IMR-90 (cell line): ENCODE measurements at regions not wholly inside any gene's neighbourhood (a gene's known extent, or its start where the extent isn't known, plus 50 kb on each side); places are given as distances from the start of the nearest gene placed in this dataset.

Experiments
- BHLHE40 ChIP-seq: fragments of 150-350 bp; IDR thresholded peaks from 2 replicates; pipeline ENCODE4 v1.6.1; 2016; ENCODE audit warnings: mild to moderate bottlenecking, low read depth, low read length
- CHD1 ChIP-seq: IDR thresholded peaks from 2 replicates; pipeline ENCODE4 v1.6.1; 2012; ENCODE audit warnings: low read depth, low read length, improper control_type of control experiment
- FOS ChIP-seq: fragments of 150-350 bp; IDR thresholded peaks from 2 replicates; pipeline ENCODE4 v1.6.1; 2016; ENCODE audit warnings: low read depth, low read length
- POLR2A ChIP-seq: IDR thresholded peaks from 2 replicates; pipeline ENCODE4 v1.6.1; 2012; ENCODE audit warnings: mild to moderate bottlenecking, low read depth, low read length
- SMC3 ChIP-seq: fragments of 150-350 bp; IDR thresholded peaks from 2 replicates; pipeline ENCODE4 v1.6.1; 2016; ENCODE audit warnings: low read depth, mild to moderate bottlenecking, antibody characterized with exemption, low read length, moderate library complexity
- TF ChIP-seq, protein P1 (sequence below): conservative IDR thresholded peaks from 2 replicates; pipeline ENCODE4 v1.5.1; 2012; ENCODE audit warnings: mild to moderate bottlenecking, low read depth, low read length, improper control_type of control experiment
- TF ChIP-seq, protein P2 (sequence below): fragments of 150-350 bp; IDR thresholded peaks from 2 replicates; pipeline ENCODE4 v1.6.1; 2017; ENCODE audit warnings: mild to moderate bottlenecking, antibody characterized with exemption, low read length, low read depth

DNA sequence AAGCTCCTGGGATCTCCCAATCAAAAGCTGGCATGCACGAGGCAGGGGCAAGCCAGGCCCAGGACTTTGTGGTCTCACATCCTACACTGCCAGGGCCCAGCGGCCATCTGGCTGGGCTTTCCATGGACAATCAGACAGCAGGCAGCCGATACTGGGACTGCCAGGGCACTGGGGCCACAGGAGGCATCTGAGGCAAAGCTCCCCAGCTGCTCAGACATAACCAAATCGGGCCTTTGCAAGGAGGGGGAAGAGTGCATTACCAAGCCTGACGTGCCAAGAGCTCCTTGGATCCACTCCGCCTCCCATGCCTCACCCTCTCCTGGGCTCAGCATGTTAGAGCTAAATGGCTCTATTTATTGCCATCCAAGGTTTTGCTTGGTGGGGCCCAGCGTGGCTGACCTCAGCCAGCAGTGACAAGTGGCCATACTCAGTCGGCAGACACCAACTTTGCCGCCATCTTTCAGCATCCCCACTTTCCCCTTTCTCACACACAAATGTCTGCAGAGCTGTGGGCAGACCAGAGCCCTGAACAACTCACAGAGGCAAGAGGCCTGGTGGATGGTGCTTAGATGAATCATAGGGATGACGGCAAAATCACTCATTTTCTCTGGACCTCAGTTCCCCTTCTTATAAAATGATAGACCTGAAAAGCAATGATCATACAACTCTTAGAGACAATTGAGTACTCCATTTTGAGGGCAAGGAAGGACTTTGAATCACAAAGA lies 200.8 kb downstream of the TTC32 start:
- TF ChIP-seq, protein P1, sequence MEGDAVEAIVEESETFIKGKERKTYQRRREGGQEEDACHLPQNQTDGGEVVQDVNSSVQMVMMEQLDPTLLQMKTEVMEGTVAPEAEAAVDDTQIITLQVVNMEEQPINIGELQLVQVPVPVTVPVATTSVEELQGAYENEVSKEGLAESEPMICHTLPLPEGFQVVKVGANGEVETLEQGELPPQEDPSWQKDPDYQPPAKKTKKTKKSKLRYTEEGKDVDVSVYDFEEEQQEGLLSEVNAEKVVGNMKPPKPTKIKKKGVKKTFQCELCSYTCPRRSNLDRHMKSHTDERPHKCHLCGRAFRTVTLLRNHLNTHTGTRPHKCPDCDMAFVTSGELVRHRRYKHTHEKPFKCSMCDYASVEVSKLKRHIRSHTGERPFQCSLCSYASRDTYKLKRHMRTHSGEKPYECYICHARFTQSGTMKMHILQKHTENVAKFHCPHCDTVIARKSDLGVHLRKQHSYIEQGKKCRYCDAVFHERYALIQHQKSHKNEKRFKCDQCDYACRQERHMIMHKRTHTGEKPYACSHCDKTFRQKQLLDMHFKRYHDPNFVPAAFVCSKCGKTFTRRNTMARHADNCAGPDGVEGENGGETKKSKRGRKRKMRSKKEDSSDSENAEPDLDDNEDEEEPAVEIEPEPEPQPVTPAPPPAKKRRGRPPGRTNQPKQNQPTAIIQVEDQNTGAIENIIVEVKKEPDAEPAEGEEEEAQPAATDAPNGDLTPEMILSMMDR, result no peak
- TF ChIP-seq, protein P2, sequence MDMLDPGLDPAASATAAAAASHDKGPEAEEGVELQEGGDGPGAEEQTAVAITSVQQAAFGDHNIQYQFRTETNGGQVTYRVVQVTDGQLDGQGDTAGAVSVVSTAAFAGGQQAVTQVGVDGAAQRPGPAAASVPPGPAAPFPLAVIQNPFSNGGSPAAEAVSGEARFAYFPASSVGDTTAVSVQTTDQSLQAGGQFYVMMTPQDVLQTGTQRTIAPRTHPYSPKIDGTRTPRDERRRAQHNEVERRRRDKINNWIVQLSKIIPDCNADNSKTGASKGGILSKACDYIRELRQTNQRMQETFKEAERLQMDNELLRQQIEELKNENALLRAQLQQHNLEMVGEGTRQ, result no peak
- TF ChIP-seq BHLHE40 (no peak), SMC3 (no peak), POLR2A (no peak), FOS (no peak), CHD1 (no peak)
